OCI-LY3 (cell line): ENCODE measurements at regions not wholly inside any gene's neighbourhood (a gene's known extent, or its start where the extent isn't known, plus 50 kb on each side); places are given as distances from the start of the nearest gene placed in this dataset.
A peak's percentile ranks its signal among the peaks of the same experiment; 100 is the strongest.

Experiments
- CTCF ChIP-seq: fragments of 200-600, 300-600 bp; sonication (generic); IDR thresholded peaks from 2 replicates; pipeline ENCODE4 v1.5.1; 2014; ENCODE audit warnings: antibody characterized with exemption, low read length, low read depth
- EZH2phosphoT487 ChIP-seq: fragments of 200-600 bp; shearing (Covaris generic); IDR thresholded peaks from 2 replicates; pipeline ENCODE4 v1.6.1; 2018; ENCODE audit warnings: antibody characterized with exemption, mixed run types, low read depth

- TF ChIP-seq CTCF (peak; percentile 79), EZH2phosphoT487 (no peak)
These were observed 213.4 kb upstream of the LNX1 start for GRCh38 chr4:53804719-53805118.
